Renal pelvis (tissue), 1 donor: ENCODE measurements at regions not wholly inside any gene's neighbourhood (a gene's known extent, or its start where the extent isn't known, plus 50 kb on each side); places are given as distances from the start of the nearest gene placed in this dataset.

Source experiments
- DNase-seq: peaks from one replicate; pipeline ENCODE4 v3.0.0-alpha.2; 2013

GRCh38 chr20:56996533-56996932 lies 269.9 kb downstream of the BMP7 start:
- DNase-seq: no peak

GRCh38 chr20:56998438-56998837 lies 268.0 kb downstream of the BMP7 start:
- no peak for DNase-seq

GRCh38 chr20:57000441-57000968 lies 265.9 kb downstream of the BMP7 start:
- DNase-seq: no peak

- no peak for DNase-seq
Observed at GRCh38 chr20:57001126-57001767, 265.2 kb downstream of the BMP7 start.

GRCh38 chr20:57002066-57002570 lies 264.3 kb downstream of the BMP7 start:
- DNase-seq: no peak

DNA sequence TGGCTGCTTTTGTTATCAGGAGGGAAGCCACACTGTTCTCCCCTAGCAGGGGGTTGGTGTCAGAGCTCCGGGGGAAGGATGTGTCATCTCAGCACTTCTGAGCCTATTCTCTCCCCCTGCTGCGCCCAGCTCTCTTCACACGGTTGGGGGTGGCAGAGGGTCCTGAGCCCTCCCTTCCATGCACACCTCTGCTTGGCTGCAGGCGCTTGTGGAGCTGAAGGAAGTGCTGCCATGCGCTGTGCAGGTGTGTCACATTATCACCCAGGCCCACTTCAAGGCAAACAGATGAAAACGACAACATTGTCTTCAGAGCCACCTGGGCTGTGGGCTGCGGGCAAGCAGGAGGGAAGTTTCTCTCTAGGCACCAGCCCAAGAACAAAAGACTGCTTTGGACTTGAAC lies 263.4 kb downstream of the BMP7 start:
- DNase-seq: no peak

DNA sequence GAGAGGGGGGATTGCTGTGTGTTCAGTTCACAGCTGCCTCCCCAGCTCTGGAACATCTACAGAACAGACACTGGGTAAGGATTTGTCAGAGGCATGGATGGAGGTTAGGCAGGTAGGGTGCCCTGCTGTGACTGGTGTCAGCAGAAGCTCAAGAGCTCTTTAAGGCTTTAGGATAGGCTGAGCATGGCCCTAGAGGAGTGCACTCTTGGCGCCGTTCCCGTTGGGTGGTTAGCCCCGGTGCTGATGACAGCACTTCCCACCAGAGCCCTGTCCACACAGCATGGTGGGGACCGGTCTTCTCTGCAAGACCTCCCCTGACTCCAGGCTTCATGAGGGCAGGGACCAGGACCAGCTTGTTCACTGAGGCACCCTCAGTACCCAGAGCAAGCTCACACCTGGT lies 262.0 kb downstream of the BMP7 start:
- DNase-seq: no peak

DNA sequence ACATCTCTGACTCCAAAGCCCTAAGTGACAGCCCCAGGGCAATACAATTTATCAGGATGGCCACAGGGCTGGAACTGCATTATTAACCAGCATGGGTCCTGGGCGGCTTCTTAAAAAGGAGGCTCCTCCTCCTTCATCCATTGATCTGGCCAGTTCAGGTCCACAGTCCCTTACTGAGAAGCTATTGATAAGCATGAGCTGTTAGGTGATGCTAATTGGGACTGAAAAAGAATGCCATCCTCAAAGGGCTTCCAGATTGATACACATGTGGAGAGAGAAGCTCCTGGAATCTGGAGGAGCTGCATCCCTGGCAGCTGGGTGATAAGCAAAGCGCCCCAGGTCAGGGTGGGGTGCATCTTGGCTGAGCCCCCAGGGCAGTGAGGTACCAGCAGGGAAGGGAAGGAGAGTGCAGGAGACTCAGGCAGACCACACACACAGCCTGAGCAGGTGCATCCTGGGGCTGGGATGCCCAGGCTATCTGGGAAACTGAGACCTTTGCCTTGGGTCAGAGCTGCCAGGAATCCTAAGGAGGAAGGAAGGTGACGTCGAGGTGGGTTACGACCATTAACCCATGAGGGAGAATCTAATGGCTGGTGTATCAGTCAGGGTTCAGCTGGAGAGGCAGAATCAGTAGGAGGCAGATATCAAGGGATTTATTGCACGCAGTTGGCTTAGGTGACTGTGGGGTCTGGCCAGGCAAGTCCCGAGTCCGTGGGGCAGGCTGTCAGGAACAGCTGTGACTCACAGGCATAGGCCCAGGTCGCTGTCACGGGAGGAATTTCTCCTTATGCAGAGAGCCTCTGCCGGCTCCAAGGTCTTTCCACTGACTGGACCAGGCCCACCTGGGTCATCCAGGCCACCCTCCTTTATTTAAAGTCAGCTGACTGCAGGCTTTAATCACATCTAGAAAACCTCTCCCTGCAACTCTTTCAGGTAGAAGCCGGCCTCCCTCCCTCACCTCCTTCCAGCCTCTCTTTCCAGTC lies 261.2 kb downstream of the BMP7 start:
- DNase-seq: no peak

DNA sequence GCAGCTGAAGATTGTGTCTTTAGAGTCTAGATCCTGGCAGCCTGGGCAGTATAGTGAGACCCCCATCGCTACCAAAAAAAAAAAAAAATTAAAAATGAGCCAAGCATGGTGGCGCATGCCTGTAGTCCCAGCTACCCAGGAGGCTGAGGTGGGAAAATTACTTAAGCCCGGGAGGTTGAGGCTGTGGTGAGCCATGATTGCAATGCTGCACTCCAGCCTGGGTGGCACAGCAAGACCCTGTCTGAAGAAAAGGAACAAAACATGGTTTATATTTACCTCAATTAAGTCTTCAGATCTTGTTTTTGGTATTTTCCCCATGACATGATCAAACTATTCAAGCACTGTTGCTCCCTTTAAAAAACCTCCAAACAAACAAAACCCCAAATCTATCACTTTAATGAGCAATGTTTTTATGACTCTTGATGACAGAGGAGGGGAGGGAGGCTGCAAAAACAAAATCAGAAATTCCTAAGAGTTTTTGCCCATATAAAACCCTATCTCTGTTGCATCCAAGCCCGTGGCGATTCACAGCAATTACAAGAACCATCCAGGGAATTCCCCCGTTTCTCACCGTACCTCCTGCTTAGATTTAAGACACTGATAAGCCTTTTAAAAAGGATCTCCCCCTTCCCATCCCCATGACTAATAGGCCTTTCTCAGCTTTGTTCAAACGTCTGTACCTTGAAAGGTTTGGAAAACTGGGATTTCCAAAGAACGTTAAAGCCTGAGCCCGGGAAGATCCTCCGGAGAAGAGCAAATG lies 259.9 kb downstream of the BMP7 start:
- no peak for DNase-seq

- no peak for DNase-seq
Observed at GRCh38 chr20:57007171-57007540, 259.3 kb downstream of the BMP7 start.

GRCh38 chr20:57008217-57008616 lies 258.2 kb downstream of the BMP7 start:
- DNase-seq: no peak

DNA sequence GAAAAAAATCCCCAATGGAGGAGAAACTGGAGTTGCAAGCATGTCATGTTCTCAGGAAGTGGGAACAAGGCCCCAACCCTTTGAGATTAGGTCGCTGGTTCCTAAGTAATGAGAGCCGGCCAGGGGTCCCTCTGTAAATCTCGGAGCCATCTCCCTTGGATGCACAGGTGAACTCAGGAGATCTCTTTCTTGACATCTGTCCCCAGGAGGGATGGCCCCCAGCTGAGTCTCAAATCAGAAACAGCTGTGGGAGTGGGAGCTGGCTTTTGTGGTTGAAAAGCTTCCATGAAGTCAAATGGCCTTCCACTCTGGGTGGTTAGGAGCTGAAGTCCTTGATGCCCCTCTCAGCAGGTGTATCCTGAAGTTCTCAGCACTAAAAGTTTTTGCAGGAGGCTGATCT lies 257.1 kb downstream of the BMP7 start:
- no peak for DNase-seq

DNA sequence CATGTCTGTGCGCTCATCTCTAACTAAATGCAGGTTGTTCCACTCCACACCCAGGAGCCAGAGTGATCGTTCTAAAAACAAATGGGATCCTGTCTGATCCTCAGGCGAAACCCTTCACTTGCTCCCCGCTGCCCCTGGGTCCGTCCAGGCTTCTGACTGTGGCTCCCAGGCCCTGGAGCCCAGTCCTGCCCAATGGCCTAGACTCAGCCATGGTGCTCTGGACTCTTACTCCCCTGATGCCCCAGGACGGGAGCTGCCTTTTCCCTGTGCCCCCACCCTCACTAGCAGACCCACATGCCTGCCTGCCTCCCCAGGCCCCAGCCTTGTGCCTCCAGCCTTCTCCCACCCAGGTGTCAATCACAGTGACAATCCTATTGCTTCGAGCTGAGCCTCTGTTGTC lies 256.7 kb downstream of the BMP7 start:
- DNase-seq: no peak

GRCh38 chr20:57012691-57013090 lies 253.8 kb downstream of the BMP7 start:
- DNase-seq: no peak

DNA sequence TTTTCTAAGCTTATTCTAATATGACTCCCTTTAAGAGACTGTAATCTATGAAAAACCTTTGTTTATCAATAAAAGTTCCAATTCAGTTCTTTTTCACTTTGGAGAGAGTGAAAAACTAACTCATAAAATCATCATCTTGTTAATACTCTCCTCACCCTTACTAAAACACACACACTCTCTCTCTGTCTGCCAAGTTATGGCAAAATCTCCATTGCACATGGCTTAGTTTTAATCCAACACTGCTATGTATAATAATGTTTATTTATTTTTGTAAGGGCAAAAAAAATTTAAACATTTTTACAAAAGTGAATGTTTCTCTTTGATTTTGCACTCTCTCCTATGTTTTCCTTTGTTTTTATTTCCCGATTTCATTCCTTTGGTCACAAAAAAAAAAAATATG lies 253.2 kb downstream of the BMP7 start:
- no peak for DNase-seq

DNA sequence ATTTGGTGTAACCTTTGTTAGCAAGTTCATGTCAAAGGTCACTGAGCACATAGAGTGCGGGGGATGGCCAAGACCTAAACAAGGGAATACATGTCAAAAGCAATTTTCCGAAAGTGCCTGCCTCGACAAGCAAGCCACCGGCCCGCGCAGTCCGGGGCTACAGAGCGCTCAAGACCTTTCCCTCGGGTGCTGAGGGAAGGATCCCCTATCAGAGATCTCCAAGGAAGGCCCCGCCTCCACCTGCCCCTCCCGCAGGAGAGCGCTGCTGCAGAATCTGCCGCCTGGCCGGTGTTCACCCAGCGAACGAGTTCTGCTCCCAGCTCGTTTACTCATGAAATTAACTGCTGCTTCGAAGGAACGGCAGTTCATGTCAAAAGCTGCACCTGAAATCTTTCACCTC lies 252.7 kb downstream of the BMP7 start:
- no peak for DNase-seq

DNA sequence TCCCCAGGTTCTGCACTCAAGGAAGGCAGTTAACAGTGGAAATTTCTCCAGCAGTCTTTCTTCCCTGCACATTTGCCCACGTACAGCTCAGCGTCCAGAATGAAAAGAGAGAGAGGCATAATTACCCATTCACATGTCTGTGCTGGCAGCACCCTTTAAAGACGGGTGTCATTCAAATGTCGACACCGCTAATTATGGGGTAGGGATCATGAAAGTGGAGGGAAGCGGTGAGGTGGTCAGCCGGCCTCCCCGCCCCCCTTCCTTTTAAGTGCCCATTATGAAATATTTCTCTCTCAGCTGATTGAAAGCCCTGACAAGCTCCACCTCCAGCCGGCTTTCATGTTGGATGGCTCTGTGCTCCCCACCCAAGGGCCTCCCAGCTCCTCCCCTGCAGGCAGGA lies 246.1 kb downstream of the BMP7 start:
- DNase-seq: no peak

DNA sequence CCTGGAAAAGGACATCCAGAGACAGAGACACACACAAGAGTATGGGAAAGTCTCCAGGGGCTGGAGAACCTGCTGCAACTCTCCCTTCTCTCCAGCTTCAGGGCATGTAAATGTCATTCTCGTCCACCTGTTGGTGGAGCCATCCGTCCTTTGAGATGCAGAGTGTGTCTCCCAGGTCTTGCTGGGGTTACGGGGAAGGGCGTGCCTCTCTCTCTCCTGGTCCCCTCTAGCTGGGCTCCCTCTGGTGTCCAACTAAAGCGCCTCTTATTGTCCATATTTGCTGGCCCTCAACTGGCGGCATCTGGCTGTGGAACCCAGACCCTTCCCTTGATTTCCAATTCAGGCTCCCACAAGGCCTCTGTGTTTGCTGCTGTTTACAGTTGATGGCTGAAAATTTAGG lies 244.1 kb downstream of the BMP7 start:
- DNase-seq: no peak

DNA sequence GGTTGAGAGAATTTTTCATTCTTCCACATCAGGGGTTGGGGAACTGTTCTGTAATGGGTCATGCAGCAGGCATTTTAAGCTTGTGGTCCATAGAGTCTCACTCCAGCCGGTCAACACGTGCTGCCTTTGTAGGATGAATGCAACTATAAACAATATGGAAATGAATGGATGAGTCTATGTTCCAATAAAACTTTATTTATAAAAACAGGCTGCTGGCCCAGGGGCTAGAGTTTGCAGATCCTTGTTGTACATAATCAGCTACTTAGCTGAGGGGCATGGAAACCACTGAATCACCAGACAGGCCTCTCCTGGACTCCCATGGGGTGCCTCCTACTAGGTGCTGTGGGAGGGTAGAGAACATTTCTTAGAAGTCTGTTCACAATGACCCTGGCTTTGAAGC lies 243.4 kb downstream of the BMP7 start:
- no peak for DNase-seq

DNA sequence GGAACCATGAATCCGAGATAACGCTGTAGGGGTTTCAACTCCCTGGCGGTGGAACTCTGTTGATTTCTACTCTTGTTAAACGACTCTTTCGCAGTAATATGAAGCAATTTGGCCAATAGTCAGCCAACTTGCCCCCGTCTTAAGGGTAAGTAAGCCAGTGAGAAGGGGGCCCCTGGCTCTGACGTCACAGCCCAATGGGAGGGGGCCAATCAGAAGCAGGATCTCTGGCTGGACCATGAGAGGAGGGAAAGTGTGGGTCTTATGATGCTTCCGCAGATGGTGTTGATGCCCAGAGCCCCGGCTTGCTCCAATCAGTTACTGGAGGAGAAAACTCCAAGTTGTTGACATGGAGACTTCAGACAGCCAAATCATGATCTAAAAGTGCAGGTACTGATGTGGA lies 242.4 kb downstream of the BMP7 start:
- DNase-seq: no peak

GRCh38 chr20:57024849-57025248 lies 241.6 kb downstream of the BMP7 start:
- DNase-seq: no peak

DNA sequence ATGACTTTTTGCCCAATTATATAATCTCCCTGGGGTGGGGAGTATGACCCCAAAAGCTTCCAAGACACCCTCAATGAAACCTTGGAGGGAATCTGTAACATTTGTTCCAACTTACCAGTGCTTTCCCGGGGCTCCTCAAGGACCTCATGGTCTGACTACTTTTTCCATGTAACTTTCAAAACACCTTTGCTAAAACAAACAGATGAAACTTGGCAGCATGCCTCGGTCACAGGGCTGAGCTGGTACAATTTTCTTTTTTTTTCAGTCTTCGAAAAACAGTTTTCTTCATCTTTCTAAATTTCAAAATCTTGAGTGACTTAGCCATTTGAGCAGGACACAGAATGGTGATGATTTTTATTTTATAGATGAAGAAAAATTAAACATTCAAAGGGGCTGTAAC lies 241.2 kb downstream of the BMP7 start:
- DNase-seq: no peak
